ENCODE measurements at regions not wholly inside any gene's neighbourhood (a gene's known extent, or its start where the extent isn't known, plus 50 kb on each side); places are given as distances from the start of the nearest gene placed in this dataset.

DNA sequence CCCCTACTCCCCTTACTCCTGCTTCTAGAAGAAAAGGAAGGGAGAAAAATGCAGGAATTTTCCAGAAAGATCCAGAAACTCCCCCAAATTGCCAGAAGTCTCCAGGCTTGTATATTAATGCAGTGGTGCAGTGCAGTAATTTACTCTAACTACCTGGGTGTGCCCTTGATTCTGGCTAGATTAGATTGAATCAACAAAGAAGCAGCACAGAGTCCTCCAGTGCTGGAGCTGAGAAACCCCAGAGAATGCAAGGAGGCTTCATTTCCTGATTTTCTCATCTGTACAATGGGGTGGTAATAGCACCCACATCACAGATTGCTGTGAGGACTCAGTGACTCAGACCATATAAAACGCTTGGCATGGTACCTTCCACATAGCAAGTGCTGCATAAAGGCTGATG, 247.3 kb upstream of the RPL38 start:
- WGBS (ENCODE audit: insufficient coverage) = no CpG with 5 or more reads among the region's 1 CpG
- H3K36me3 ChIP-seq (ENCODE audit: control insufficient read depth in 2 of 2, extremely low read depth in 1 of 2, insufficient read depth in 1 of 2, low read length in 1 of 2) = no peaks in the 10 kb centered on the region
- ChIA-PET POLR2A (no interaction called here), CTCF (no interaction called here)
- H3K27ac ChIP-seq (ENCODE audit: low read length) = no peak overlapping the region
- no peak overlapping the region for H3K4me3 ChIP-seq (ENCODE audit: control insufficient read depth in 1 of 2, extremely low read depth in 1 of 2, low read length in 1 of 2)
- Mint-ChIP-seq H3K9me3 (peaks cover 3 to 5% (median 4%) of the 10 kb centered on the region in 3 donors), H3K27me3 (peaks cover 7 to 10% of the 10 kb centered on the region in 2 donors), H3K27ac (no peak overlapping the region), H3K4me1 (peaks cover 0 to 8% (median 6%) of the 10 kb centered on the region in 3 donors), H3K36me3 (no peaks in the 10 kb centered on the region), H3K4me3 (no peak overlapping the region)
- DNase-seq = no peak
- H3K9me3 ChIP-seq = no peaks in the 10 kb centered on the region
- peaks cover 0 to 16% of the 10 kb centered on the region in 2 experiments for H3K4me1 ChIP-seq (ENCODE audit: control insufficient read depth in 1 of 2, extremely low read depth in 1 of 2, insufficient read depth in 2 of 2, low read length in 2 of 2)
- peak in 1 of 4 experiments; percentile 11 for ATAC-seq (replicated peaks in 1 of 4)
- H3K27me3 ChIP-seq (replicated peaks in 1 of 2; ENCODE audit: control insufficient read depth in 2 of 2, extremely low read depth in 1 of 2, insufficient read depth in 2 of 2, low read length in 1 of 2) = peaks cover 0 to 52% of the 10 kb centered on the region in 2 experiments

DNA sequence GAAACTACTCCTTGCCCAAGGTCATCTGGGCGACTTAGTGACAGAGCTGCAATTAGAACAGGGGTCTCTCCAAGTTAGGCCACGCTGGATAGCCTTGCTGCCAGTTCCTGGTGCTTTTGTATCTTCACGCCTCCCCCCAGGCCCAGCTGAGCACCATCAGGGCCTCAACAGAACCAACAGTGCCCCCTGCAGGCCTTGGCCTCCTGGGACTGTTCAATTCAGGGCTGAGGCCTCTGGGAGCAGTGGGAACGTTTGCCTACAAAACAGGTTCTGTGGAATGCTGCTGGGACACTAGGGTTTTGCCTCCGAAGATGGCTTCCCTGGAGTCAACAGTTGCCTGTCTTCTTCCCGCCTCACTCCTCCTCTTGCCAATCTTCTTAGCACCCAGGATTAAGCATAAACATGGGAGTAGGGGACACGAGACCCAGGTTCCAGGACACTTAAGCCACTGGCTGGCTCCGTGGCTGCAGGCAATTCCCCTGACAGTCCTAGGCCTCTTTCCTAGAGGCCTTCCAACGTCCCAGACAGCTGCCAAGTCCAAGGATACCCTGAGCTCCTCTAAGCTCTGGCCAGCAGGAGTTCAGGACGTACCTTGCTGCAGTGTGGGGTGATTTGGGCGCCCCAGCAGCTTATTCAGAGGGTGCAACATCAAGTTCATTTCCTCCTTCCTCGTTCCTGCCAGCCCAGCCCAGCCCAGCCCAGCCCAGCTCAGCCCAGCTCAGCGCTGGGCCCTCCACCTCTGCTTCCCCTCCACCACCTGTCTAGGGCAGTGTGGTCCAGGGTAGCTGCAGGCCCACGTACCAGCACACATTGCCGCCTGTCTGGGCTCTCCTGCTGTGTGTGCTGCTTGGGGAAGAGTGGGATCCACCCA, 246.6 kb upstream of the RPL38 start:
- Histone ChIP-seq H3K36me3 (ENCODE audit: control insufficient read depth in 2 of 2, extremely low read depth in 1 of 2, insufficient read depth in 1 of 2, low read length in 1 of 2) (no peaks in the 10 kb centered on the region), H3K27me3 (replicated peaks in 1 of 2; ENCODE audit: control insufficient read depth in 2 of 2, extremely low read depth in 1 of 2, insufficient read depth in 2 of 2, low read length in 1 of 2) (peaks cover 0 to 46% of the 10 kb centered on the region in 2 experiments), H3K4me1 (ENCODE audit: control insufficient read depth in 1 of 2, extremely low read depth in 1 of 2, insufficient read depth in 2 of 2, low read length in 2 of 2) (peaks cover 0 to 16% of the 10 kb centered on the region in 2 experiments), H3K9me3 (no peaks in the 10 kb centered on the region), H3K4me3 (ENCODE audit: control insufficient read depth in 1 of 2, extremely low read depth in 1 of 2, low read length in 1 of 2) (no peak overlapping the region), H3K27ac (ENCODE audit: low read length) (no peak overlapping the region)
- H3K27me3 Mint-ChIP-seq = peaks cover 4% of the 10 kb centered on the region in 2 donors
- H3K36me3 Mint-ChIP-seq = no peaks in the 10 kb centered on the region
- ATAC-seq (replicated peaks in 1 of 4) (peak in 3 of 4 experiments; percentile 57 to 63 (median 60)), DNase-seq (peak in 33 of 35 experiments; percentile 11 to 72 (median 46))
- peaks cover 3 to 5% (median 4%) of the 10 kb centered on the region in 3 donors for H3K9me3 Mint-ChIP-seq
- CTCF ChIA-PET = no interaction called here
- whole genome bisulfite sequencing (ENCODE audit: insufficient coverage) = 73% methylated on average over 7 of the region's 15 CpGs
- no peak overlapping the region for H3K4me3 Mint-ChIP-seq
- H3K27ac Mint-ChIP-seq = no peak overlapping the region
- POLR2A ChIA-PET = no interaction called here
- peaks cover 0 to 6% (median 3%) of the 10 kb centered on the region in 3 donors for H3K4me1 Mint-ChIP-seq

GRCh38 chr17:73957564-73957963, 245.9 kb upstream of the RPL38 start:
- WGBS (ENCODE audit: insufficient coverage) = no CpG with 5 or more reads among the region's 6 CpGs
- Histone ChIP-seq H3K4me1 (ENCODE audit: control insufficient read depth in 1 of 2, extremely low read depth in 1 of 2, insufficient read depth in 2 of 2, low read length in 2 of 2) (peaks cover 0 to 9% of the 10 kb centered on the region in 2 experiments), H3K36me3 (ENCODE audit: control insufficient read depth in 2 of 2, extremely low read depth in 1 of 2, insufficient read depth in 1 of 2, low read length in 1 of 2) (no peaks in the 10 kb centered on the region), H3K27me3 (replicated peaks in 1 of 2; ENCODE audit: control insufficient read depth in 2 of 2, extremely low read depth in 1 of 2, insufficient read depth in 2 of 2, low read length in 1 of 2) (peaks cover 0 to 39% of the 10 kb centered on the region in 2 experiments), H3K4me3 (ENCODE audit: control insufficient read depth in 1 of 2, extremely low read depth in 1 of 2, low read length in 1 of 2) (no peak overlapping the region), H3K9me3 (no peaks in the 10 kb centered on the region), H3K27ac (ENCODE audit: low read length) (no peak overlapping the region)
- Mint-ChIP-seq H3K36me3 (no peaks in the 10 kb centered on the region), H3K27ac (no peak overlapping the region), H3K27me3 (no peaks in the 10 kb centered on the region), H3K4me3 (no peak overlapping the region), H3K9me3 (peaks cover 3 to 5% (median 4%) of the 10 kb centered on the region in 3 donors), H3K4me1 (peaks cover 0 to 2% (median 0%) of the 10 kb centered on the region in 3 donors)
- DNase-seq = no peak
- CTCF ChIA-PET = no interaction called here
- POLR2A ChIA-PET = no interaction called here
- ATAC-seq (replicated peaks in 1 of 4) = no peak

- H3K4me1 Mint-ChIP-seq = peaks cover 0 to 2% (median 0%) of the 10 kb centered on the region in 3 donors
- no peak overlapping the region for H3K27ac Mint-ChIP-seq
- DNase-seq = no peak
- ATAC-seq (replicated peaks in 1 of 4) = no peak
- peaks cover 3 to 5% (median 4%) of the 10 kb centered on the region in 3 donors for H3K9me3 Mint-ChIP-seq
- H3K27me3 Mint-ChIP-seq = no peaks in the 10 kb centered on the region
- peaks cover 0 to 2% of the 10 kb centered on the region in 2 experiments for H3K4me1 ChIP-seq (ENCODE audit: control insufficient read depth in 1 of 2, extremely low read depth in 1 of 2, insufficient read depth in 2 of 2, low read length in 2 of 2)
- H3K27me3 ChIP-seq (replicated peaks in 1 of 2; ENCODE audit: control insufficient read depth in 2 of 2, extremely low read depth in 1 of 2, insufficient read depth in 2 of 2, low read length in 1 of 2) = peaks cover 0 to 30% of the 10 kb centered on the region in 2 experiments
- H3K9me3 ChIP-seq = no peaks in the 10 kb centered on the region
- 91% methylated on average over 4 of the region's 4 CpGs for WGBS (ENCODE audit: insufficient coverage)
- no peak overlapping the region for H3K27ac ChIP-seq (ENCODE audit: low read length)
- no peak overlapping the region for H3K4me3 ChIP-seq (ENCODE audit: control insufficient read depth in 1 of 2, extremely low read depth in 1 of 2, low read length in 1 of 2)
- no peaks in the 10 kb centered on the region for H3K36me3 ChIP-seq (ENCODE audit: control insufficient read depth in 2 of 2, extremely low read depth in 1 of 2, insufficient read depth in 1 of 2, low read length in 1 of 2)
- H3K4me3 Mint-ChIP-seq = no peak overlapping the region
- no peaks in the 10 kb centered on the region for H3K36me3 Mint-ChIP-seq
- ChIA-PET POLR2A (no interaction called here), CTCF (interaction anchor here in 1 of 2 donors (1.0 kb wide), 1 partner anchor 117 kb away, joined by 3 read pairs; no protein-coding TSS in a partner anchor)
Measured at GRCh38 chr17:73958453-73958852, 245.0 kb upstream of the RPL38 start.

- H3K4me1 ChIP-seq (ENCODE audit: control insufficient read depth in 1 of 2, extremely low read depth in 1 of 2, insufficient read depth in 2 of 2, low read length in 2 of 2) = peaks cover 0 to 2% of the 10 kb centered on the region in 2 experiments
- no peak overlapping the region for H3K27ac Mint-ChIP-seq
- H3K36me3 Mint-ChIP-seq = peaks cover 4% of the 10 kb centered on the region
- peaks cover 0 to 18% of the 10 kb centered on the region in 2 experiments for H3K27me3 ChIP-seq (replicated peaks in 1 of 2; ENCODE audit: control insufficient read depth in 2 of 2, extremely low read depth in 1 of 2, insufficient read depth in 2 of 2, low read length in 1 of 2)
- ATAC-seq (replicated peaks in 1 of 4) = no peak
- H3K27me3 Mint-ChIP-seq = peaks cover 0 to 3% of the 10 kb centered on the region in 2 donors
- no peaks in the 10 kb centered on the region for H3K36me3 ChIP-seq (ENCODE audit: control insufficient read depth in 2 of 2, extremely low read depth in 1 of 2, insufficient read depth in 1 of 2, low read length in 1 of 2)
- no peak for DNase-seq
- no peak overlapping the region for H3K4me3 ChIP-seq (ENCODE audit: control insufficient read depth in 1 of 2, extremely low read depth in 1 of 2, low read length in 1 of 2)
- H3K4me1 Mint-ChIP-seq = peaks cover 0 to 2% (median 0%) of the 10 kb centered on the region in 3 donors
- no peaks in the 10 kb centered on the region for H3K9me3 ChIP-seq
- POLR2A ChIA-PET = no interaction called here
- H3K4me3 Mint-ChIP-seq = no peak overlapping the region
- H3K9me3 Mint-ChIP-seq = peaks cover 3 to 17% (median 13%) of the 10 kb centered on the region in 3 donors
- no peak overlapping the region for H3K27ac ChIP-seq (ENCODE audit: low read length)
- CTCF ChIA-PET = no interaction called here
Measured at GRCh38 chr17:73960469-73960868, 243.0 kb upstream of the RPL38 start.

- no peak for DNase-seq
- Histone ChIP-seq H3K27me3 (replicated peaks in 1 of 2; ENCODE audit: control insufficient read depth in 2 of 2, extremely low read depth in 1 of 2, insufficient read depth in 2 of 2, low read length in 1 of 2) (peaks cover 0 to 4% of the 10 kb centered on the region in 2 experiments), H3K27ac (ENCODE audit: low read length) (no peak overlapping the region), H3K4me1 (ENCODE audit: control insufficient read depth in 1 of 2, extremely low read depth in 1 of 2, insufficient read depth in 2 of 2, low read length in 2 of 2) (no peaks in the 10 kb centered on the region), H3K9me3 (no peaks in the 10 kb centered on the region), H3K4me3 (ENCODE audit: control insufficient read depth in 1 of 2, extremely low read depth in 1 of 2, low read length in 1 of 2) (no peak overlapping the region), H3K36me3 (ENCODE audit: control insufficient read depth in 2 of 2, extremely low read depth in 1 of 2, insufficient read depth in 1 of 2, low read length in 1 of 2) (no peaks in the 10 kb centered on the region)
- ATAC-seq (replicated peaks in 1 of 4) = no peak
- Mint-ChIP-seq H3K27me3 (peaks cover 0 to 6% of the 10 kb centered on the region in 2 donors), H3K9me3 (peaks cover 3 to 20% (median 13%) of the 10 kb centered on the region in 3 donors), H3K36me3 (peaks cover 4% of the 10 kb centered on the region), H3K4me3 (no peak overlapping the region), H3K4me1 (no peaks in the 10 kb centered on the region), H3K27ac (no peak overlapping the region)
- WGBS (ENCODE audit: insufficient coverage) = no CpG with 5 or more reads among the region's 2 CpGs
- POLR2A ChIA-PET = no interaction called here
- CTCF ChIA-PET = no interaction called here
Measured at GRCh38 chr17:73962308-73962707, 241.2 kb upstream of the RPL38 start.
